ENCODE measurements at regions not wholly inside any gene's neighbourhood (a gene's known extent, or its start where the extent isn't known, plus 50 kb on each side); places are given as distances from the start of the nearest gene placed in this dataset.
A peak's percentile ranks its signal among the peaks of the same experiment; 100 is the strongest.

DNA sequence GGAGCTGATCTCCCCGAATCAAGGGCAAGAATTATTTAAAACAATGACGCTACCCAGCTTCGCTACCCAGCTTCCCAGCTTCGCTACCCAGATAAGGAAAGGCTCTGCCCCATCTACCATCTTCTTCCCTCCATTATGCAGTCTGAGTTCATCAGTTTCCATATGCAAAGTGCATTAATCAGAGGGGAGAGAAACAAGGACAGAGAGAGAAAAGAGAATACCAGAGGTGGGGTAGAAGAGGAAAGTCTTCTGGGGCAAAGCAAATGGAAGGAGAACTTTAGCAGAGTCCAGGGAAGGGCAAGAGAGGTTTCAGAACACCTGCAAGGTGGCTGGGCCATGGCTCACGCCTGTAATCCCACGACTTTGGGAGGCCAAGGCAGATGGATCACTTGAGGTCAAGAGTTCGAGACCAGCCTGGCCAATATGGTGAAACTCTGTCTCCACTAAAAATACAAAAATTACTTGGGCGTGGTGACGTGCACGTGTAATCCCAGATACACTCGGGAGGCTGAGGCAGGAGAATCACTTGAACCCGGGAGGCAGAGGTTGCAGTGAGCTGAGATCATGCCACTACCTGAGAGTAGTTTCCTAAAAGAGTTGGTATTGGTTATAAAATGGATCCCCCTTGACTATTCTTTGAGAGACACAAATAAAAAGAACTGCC is 70.4 kb upstream of the SPATA12 start:
- ChIA-PET POLR2A (interaction anchor here (1.4 kb wide), 1 partner anchor 188 kb away, joined by 6 read pairs; the partner anchor contains the start of gene ARHGEF3), CTCF (interaction anchor here (0.6 to 5.3 kb wide), 20 partner anchors 8 to 407 kb away, joined by 3 to 112 read pairs (median 6); partner anchors contain the start of genes ARHGEF3 and SPATA12)
- H3K4me3 Mint-ChIP-seq: no peak overlapping the region

DNA sequence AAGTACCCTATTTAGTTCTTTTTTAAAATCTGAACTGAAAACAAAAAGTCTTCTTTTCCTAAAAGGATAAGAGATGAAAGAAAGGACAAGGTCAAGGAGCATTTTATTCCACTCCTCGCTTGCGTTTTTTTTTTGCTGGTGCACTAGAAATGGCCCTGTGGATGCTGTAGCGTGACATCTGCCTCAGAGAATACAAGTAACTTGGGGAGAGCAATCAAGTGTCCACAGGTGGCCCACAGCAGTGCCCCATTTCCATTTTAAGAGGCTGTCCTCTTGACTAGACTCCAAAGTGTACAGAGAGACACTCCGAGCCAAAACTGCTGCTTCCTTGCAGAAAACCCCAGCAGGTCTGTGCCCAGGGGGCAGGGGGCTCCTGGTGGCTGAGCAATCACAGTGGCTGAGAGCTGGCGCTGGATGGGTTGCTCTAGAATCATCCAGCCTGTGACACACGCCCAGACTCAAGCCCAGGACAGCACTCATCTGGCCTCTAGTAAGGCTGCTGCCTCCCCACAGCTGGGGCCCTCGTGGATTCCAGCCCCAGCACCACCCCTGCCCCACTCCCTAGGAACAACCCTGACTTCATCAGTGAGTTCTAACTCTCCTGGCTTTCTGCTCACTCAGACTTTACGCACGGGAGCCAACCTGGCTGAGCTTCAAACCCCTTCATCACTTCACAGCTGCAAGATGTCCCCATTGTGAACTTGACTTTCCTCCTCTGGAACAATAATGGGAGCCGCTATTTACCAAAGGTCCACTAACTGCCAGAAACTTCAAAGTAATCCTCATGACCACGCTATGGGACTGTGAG is 71.1 kb upstream of the SPATA12 start:
- DNase-seq (ENCODE audit: low spot score) (no peak), ATAC-seq (peak; percentile 20; the same call in 1 of the 2 replicates)
- Mint-ChIP-seq H3K4me1 (peaks cover 26% of the 10 kb centered on the region), H3K27ac (no peak overlapping the region), H3K36me3 (no peaks in the 10 kb centered on the region), H3K4me3 (peak overlapping the region; percentile 45; the same call in 1 of the 2 replicates), H3K27me3 (ENCODE audit: low read depth) (peaks cover 3% of the 10 kb centered on the region), H3K9me3 (no peaks in the 10 kb centered on the region)
- CTCF ChIA-PET: interaction anchor here (0.6 to 5.3 kb wide), 71 partner anchors 9 to 648 kb away, joined by 3 to 112 read pairs (median 4); partner anchors contain the start of genes ARHGEF3, SPATA12 and TASOR
- POLR2A ChIA-PET: interaction anchor here (1.4 kb wide), 1 partner anchor 188 kb away, joined by 6 read pairs; the partner anchor contains the start of gene ARHGEF3
- TF ChIP-seq RELA (CRISPR knock-in tag; IDR thresholded peaks at IDR 0.05; ENCODE audit: borderline replicate concordance) (no peak), GABPB1 (CRISPR knock-in tag; IDR thresholded peaks at IDR 0.05) (0 out of 2 replicates have a peak, but pooled peaks have one; percentile 19)

More for the DNA sequence above, 70.4 kb upstream of the SPATA12 start:
- no peak for DNase-seq (ENCODE audit: low spot score)
- ATAC-seq: no peak
- H3K9me3 Mint-ChIP-seq: no peaks in the 10 kb centered on the region
- H3K36me3 Mint-ChIP-seq: no peaks in the 10 kb centered on the region
- TF ChIP-seq ZNF138 (CRISPR knock-in tag; conservative IDR thresholded peaks at IDR 0.05): no peak
- TF ChIP-seq, protein P1, sequence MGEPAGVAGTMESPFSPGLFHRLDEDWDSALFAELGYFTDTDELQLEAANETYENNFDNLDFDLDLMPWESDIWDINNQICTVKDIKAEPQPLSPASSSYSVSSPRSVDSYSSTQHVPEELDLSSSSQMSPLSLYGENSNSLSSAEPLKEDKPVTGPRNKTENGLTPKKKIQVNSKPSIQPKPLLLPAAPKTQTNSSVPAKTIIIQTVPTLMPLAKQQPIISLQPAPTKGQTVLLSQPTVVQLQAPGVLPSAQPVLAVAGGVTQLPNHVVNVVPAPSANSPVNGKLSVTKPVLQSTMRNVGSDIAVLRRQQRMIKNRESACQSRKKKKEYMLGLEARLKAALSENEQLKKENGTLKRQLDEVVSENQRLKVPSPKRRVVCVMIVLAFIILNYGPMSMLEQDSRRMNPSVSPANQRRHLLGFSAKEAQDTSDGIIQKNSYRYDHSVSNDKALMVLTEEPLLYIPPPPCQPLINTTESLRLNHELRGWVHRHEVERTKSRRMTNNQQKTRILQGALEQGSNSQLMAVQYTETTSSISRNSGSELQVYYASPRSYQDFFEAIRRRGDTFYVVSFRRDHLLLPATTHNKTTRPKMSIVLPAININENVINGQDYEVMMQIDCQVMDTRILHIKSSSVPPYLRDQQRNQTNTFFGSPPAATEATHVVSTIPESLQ (CRISPR knock-in tag; IDR thresholded peaks at IDR 0.05): no peak
- peaks cover 3% of the 10 kb centered on the region for H3K27me3 Mint-ChIP-seq (ENCODE audit: low read depth)
- peaks cover 26% of the 10 kb centered on the region for H3K4me1 Mint-ChIP-seq
- H3K27ac Mint-ChIP-seq: no peak overlapping the region

DNA sequence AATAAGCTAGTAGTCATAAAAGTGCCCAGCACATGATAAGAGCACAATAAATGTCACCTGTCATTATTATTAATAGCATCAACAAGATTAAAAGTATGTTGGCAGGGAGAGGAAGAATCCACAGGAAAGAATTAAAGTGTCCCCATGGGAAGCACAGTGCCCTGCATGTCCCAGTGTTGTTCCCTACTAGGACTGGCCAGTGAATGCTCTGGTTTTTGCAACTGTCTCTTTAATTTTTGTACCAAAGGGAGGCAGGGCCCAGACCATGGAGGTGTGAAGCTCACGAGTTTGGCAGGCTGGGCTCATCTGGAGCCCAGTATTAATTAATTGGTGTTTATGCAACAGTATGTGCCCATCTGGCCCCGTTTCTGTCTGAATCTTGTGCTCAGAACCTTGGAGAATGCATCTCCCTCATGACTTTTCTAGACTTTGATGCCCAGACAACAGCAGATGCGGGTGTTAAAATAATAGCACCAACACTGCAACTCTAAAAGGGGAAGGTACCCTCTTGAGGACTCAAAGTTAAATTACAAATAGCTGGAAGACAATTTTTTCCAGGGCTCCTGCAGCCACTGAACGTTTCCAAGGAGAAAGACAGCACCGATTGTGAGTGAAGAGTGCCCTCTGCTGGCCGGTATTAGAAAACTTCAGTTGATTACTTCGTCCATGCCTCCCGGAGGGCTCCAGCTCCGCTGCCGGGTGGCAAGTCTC is 71.9 kb upstream of the SPATA12 start:
- ATAC-seq: peak; percentile 72

DNA sequence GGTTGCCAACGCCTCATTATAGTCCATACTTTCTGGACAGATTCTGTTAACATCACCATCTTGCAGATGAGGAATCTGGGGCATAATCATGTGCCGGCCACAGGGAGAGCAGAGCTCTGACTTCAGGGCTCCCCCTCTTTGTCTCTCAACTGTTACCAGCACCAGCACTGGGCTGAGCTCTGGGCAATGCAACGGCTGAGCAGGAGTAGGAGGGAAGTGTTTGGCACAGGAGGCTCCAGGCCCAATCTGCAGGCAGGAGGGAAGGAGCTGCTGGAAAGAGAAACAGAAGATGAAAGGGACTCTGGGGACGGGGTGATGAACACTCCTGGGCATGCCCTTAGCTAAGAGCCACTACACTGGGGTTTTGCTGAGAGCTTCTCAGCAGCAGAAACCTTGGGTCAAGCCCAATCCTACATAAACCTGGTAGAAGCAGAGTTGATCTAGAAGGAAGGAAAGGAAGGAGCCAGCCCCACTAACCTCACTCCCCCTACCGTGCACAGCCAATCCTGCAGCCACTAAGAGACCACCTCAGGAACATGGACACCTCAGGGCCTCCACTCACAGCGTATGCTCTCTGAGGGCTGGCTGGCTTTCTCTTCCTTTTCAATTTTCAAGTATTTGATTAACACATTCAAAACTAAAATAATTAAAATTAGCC is 73.1 kb upstream of the SPATA12 start:
- Mint-ChIP-seq H3K36me3 (no peaks in the 10 kb centered on the region), H3K9me3 (no peaks in the 10 kb centered on the region), H3K27me3 (ENCODE audit: low read depth) (peaks cover 3% of the 10 kb centered on the region), H3K4me3 (no peak overlapping the region), H3K27ac (no peak overlapping the region), H3K4me1 (peaks cover 26% of the 10 kb centered on the region)
- DNase-seq (ENCODE audit: low spot score): peak; percentile 39
- ATAC-seq: peak; percentile 68
- ChIA-PET CTCF (interaction anchor here (0.8 to 5.3 kb wide), 14 partner anchors 8 to 336 kb away, joined by 3 to 112 read pairs (median 4); partner anchors contain the start of genes ARHGEF3 and SPATA12), POLR2A (no interaction called here)
- no peak for TF ChIP-seq ZNF317 (CRISPR knock-in tag; IDR thresholded peaks at IDR 0.05; ENCODE audit: borderline replicate concordance, low read depth)
- TF ChIP-seq, protein P2, sequence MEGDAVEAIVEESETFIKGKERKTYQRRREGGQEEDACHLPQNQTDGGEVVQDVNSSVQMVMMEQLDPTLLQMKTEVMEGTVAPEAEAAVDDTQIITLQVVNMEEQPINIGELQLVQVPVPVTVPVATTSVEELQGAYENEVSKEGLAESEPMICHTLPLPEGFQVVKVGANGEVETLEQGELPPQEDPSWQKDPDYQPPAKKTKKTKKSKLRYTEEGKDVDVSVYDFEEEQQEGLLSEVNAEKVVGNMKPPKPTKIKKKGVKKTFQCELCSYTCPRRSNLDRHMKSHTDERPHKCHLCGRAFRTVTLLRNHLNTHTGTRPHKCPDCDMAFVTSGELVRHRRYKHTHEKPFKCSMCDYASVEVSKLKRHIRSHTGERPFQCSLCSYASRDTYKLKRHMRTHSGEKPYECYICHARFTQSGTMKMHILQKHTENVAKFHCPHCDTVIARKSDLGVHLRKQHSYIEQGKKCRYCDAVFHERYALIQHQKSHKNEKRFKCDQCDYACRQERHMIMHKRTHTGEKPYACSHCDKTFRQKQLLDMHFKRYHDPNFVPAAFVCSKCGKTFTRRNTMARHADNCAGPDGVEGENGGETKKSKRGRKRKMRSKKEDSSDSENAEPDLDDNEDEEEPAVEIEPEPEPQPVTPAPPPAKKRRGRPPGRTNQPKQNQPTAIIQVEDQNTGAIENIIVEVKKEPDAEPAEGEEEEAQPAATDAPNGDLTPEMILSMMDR (IDR thresholded peaks at IDR 0.05): no peak
- no peak for TF ChIP-seq SMAD3 (CRISPR knock-in tag; IDR thresholded peaks at IDR 0.05; ENCODE audit: borderline replicate concordance)
- TF ChIP-seq, protein P3, sequence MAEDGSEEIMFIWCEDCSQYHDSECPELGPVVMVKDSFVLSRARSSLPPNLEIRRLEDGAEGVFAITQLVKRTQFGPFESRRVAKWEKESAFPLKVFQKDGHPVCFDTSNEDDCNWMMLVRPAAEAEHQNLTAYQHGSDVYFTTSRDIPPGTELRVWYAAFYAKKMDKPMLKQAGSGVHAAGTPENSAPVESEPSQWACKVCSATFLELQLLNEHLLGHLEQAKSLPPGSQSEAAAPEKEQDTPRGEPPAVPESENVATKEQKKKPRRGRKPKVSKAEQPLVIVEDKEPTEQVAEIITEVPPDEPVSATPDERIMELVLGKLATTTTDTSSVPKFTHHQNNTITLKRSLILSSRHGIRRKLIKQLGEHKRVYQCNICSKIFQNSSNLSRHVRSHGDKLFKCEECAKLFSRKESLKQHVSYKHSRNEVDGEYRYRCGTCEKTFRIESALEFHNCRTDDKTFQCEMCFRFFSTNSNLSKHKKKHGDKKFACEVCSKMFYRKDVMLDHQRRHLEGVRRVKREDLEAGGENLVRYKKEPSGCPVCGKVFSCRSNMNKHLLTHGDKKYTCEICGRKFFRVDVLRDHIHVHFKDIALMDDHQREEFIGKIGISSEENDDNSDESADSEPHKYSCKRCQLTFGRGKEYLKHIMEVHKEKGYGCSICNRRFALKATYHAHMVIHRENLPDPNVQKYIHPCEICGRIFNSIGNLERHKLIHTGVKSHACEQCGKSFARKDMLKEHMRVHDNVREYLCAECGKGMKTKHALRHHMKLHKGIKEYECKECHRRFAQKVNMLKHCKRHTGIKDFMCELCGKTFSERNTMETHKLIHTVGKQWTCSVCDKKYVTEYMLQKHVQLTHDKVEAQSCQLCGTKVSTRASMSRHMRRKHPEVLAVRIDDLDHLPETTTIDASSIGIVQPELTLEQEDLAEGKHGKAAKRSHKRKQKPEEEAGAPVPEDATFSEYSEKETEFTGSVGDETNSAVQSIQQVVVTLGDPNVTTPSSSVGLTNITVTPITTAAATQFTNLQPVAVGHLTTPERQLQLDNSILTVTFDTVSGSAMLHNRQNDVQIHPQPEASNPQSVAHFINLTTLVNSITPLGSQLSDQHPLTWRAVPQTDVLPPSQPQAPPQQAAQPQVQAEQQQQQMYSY (CRISPR knock-in tag; IDR thresholded peaks at IDR 0.05): no peak

More for the DNA sequence above, 71.9 kb upstream of the SPATA12 start:
- no peaks in the 10 kb centered on the region for H3K9me3 Mint-ChIP-seq
- peaks cover 3% of the 10 kb centered on the region for H3K27me3 Mint-ChIP-seq (ENCODE audit: low read depth)
- no peak for TF ChIP-seq TEAD1 (CRISPR knock-in tag; IDR thresholded peaks at IDR 0.05)
- TF ChIP-seq, protein P2 (IDR thresholded peaks at IDR 0.05): peak; percentile 80
- peak; percentile 82 for DNase-seq (ENCODE audit: low spot score)
- H3K4me3 Mint-ChIP-seq: peak overlapping the region; percentile 45; the same call in 1 of the 2 replicates
- H3K4me1 Mint-ChIP-seq: peaks cover 26% of the 10 kb centered on the region
- no peaks in the 10 kb centered on the region for H3K36me3 Mint-ChIP-seq
- ChIA-PET POLR2A (interaction anchor here (1.4 kb wide), 1 partner anchor 187 kb away, joined by 6 read pairs; the partner anchor contains the start of gene ARHGEF3), CTCF (interaction anchor here (0.6 to 5.3 kb wide), 71 partner anchors 9 to 647 kb away, joined by 3 to 112 read pairs (median 4); partner anchors contain the start of genes ARHGEF3, SPATA12 and TASOR)
- H3K27ac Mint-ChIP-seq: 0 out of 2 replicates have a peak overlapping the region, but pooled peaks have one; percentile 20
